ENCODE measurements at regions not wholly inside any gene's neighbourhood (a gene's known extent, or its start where the extent isn't known, plus 50 kb on each side); places are given as distances from the start of the nearest gene placed in this dataset.

DNA sequence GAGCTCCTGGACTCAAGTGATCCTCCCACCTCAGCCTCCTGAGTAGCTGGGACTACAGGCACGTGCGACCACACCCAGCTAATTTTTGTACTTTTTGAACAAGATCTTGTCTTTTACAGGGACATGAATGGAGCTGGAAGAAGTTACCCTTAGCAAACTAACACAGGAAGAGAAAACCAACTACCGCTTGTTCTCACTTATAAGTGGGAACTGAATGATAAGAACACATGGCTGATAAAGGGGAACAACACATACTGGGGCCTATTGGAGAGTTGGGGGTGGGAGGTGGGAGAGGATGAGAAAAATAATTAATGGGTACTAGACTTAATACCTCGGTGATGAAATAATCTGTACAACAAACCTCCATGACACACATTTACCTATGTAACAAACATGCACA is 70.9 kb upstream of the INHBA start:
- Histone ChIP-seq H3K4me3 (replicated peaks in 1 of 2; ENCODE audit: low read depth in 1 of 2, low read length in 2 of 2) (no peak overlapping the region), H3K9me2 (ENCODE audit: insufficient read depth) (no peaks in the 10 kb centered on the region), H3K9me3 (ENCODE audit: control insufficient read depth in 1 of 2, insufficient read depth in 1 of 2, low read depth in 1 of 2, low read length in 2 of 2) (no peaks in the 10 kb centered on the region), H3K79me2 (ENCODE audit: insufficient read depth, low read length) (no peaks in the 10 kb centered on the region), H4K20me1 (ENCODE audit: insufficient read depth) (no peaks in the 10 kb centered on the region), H3K4me1 (ENCODE audit: control insufficient read depth in 1 of 2, insufficient read depth in 2 of 2, low read length in 2 of 2) (no peaks in the 10 kb centered on the region), H3K4me2 (ENCODE audit: low read length) (no peak overlapping the region), H3K9ac (ENCODE audit: low read length) (no peak overlapping the region), H2AFZ (ENCODE audit: low read depth, low read length, poor library complexity, severe bottlenecking) (no peak overlapping the region), H3K27me3 (ENCODE audit: insufficient read depth, low read length) (no peaks in the 10 kb centered on the region), H3K36me3 (ENCODE audit: control insufficient read depth in 1 of 2, insufficient read depth in 2 of 2, low read length in 2 of 2) (no peaks in the 10 kb centered on the region), H3K27ac (ENCODE audit: low read depth, low read length) (no peak overlapping the region)
- TF ChIP-seq POLR2A (IDR thresholded peaks at IDR 0.05; ENCODE audit: borderline replicate concordance, extremely low read depth, insufficient read depth, insufficient read length): no peak
- TF ChIP-seq ZNF274 (IDR thresholded peaks at IDR 0.05; ENCODE audit: low read depth, low read length): no peak
- TF ChIP-seq, protein P1, sequence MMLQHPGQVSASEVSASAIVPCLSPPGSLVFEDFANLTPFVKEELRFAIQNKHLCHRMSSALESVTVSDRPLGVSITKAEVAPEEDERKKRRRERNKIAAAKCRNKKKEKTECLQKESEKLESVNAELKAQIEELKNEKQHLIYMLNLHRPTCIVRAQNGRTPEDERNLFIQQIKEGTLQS (IDR thresholded peaks at IDR 0.05): no peak
- no peak for TF ChIP-seq EZH2phosphoT487 (IDR thresholded peaks at IDR 0.05; ENCODE audit: borderline replicate concordance)
- no peak for TF ChIP-seq EGR1 (IDR thresholded peaks at IDR 0.05; ENCODE audit: low read depth)
- no peak for DNase-seq (ENCODE audit: low read depth, low spot score)
- intact Hi-C loops (cut with micrococcal nuclease): no loop called here
- ChIA-PET POLR2A (no interaction called here), RAD21 (ENCODE audit: low non-redundant PET in 1 of 2, low total read pairs in 2 of 2, uncharacterized antibody in 2 of 2, unreplicated experiment in 2 of 2) (no interaction called here), CTCF (no interaction called here)
- ATAC-seq: no peak
- no TSS peak for BruUV-seq (replicated peaks)

DNA sequence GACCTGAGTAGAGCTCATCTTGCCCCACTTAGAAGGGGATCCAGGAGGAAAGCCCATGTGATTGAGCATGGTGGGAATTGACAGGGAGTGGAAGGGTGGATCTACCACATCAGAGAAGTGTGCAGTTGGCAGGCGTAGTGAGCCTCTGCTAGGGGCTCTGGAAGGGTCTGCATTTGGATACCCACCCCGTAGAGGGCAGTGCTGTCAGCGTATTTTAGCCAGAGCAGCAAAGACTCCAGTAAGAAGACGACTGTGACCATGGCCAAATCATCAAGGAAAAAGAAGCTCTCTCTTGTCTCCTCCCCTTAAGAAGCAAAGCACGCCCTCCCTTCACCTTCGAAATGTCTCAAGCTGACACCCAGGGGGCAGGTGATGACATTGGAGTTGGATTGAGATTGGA is 68.8 kb upstream of the INHBA start:
- CTCF ChIA-PET: no interaction called here
- no peaks in the 10 kb centered on the region for H3K27me3 ChIP-seq (ENCODE audit: insufficient read depth, low read length)
- H3K4me1 ChIP-seq (ENCODE audit: control insufficient read depth in 1 of 2, insufficient read depth in 2 of 2, low read length in 2 of 2): no peaks in the 10 kb centered on the region
- H3K9me3 ChIP-seq (ENCODE audit: control insufficient read depth in 1 of 2, insufficient read depth in 1 of 2, low read depth in 1 of 2, low read length in 2 of 2): no peaks in the 10 kb centered on the region
- BruUV-seq (replicated peaks): no TSS peak
- DNase-seq (ENCODE audit: low read depth, low spot score) (no peak), ATAC-seq (no peak)
- H3K27ac ChIP-seq (ENCODE audit: low read depth, low read length): no peak overlapping the region
- no peaks in the 10 kb centered on the region for H3K9me2 ChIP-seq (ENCODE audit: insufficient read depth)
- RAD21 ChIA-PET (ENCODE audit: low non-redundant PET in 1 of 2, low total read pairs in 2 of 2, uncharacterized antibody in 2 of 2, unreplicated experiment in 2 of 2): no interaction called here
- no peak overlapping the region for H3K9ac ChIP-seq (ENCODE audit: low read length)
- no peak overlapping the region for H3K4me2 ChIP-seq (ENCODE audit: low read length)
- no peaks in the 10 kb centered on the region for H3K79me2 ChIP-seq (ENCODE audit: insufficient read depth, low read length)
- intact Hi-C loops (cut with micrococcal nuclease): no loop called here
- no peak overlapping the region for H3K4me3 ChIP-seq (replicated peaks in 1 of 2; ENCODE audit: low read depth in 1 of 2, low read length in 2 of 2)
- H3K36me3 ChIP-seq (ENCODE audit: control insufficient read depth in 1 of 2, insufficient read depth in 2 of 2, low read length in 2 of 2): no peaks in the 10 kb centered on the region
- no peaks in the 10 kb centered on the region for H4K20me1 ChIP-seq (ENCODE audit: insufficient read depth)
- POLR2A ChIA-PET: no interaction called here
- H2AFZ ChIP-seq (ENCODE audit: low read depth, low read length, poor library complexity, severe bottlenecking): no peak overlapping the region
- TF ChIP-seq, protein P2, sequence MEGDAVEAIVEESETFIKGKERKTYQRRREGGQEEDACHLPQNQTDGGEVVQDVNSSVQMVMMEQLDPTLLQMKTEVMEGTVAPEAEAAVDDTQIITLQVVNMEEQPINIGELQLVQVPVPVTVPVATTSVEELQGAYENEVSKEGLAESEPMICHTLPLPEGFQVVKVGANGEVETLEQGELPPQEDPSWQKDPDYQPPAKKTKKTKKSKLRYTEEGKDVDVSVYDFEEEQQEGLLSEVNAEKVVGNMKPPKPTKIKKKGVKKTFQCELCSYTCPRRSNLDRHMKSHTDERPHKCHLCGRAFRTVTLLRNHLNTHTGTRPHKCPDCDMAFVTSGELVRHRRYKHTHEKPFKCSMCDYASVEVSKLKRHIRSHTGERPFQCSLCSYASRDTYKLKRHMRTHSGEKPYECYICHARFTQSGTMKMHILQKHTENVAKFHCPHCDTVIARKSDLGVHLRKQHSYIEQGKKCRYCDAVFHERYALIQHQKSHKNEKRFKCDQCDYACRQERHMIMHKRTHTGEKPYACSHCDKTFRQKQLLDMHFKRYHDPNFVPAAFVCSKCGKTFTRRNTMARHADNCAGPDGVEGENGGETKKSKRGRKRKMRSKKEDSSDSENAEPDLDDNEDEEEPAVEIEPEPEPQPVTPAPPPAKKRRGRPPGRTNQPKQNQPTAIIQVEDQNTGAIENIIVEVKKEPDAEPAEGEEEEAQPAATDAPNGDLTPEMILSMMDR (IDR thresholded peaks at IDR 0.05 in 2 of 3, conservative IDR thresholded peaks at IDR 0.05 in 1 of 3; ENCODE audit: borderline replicate concordance in 1 of 3, insufficient read depth in 1 of 3, low read depth in 2 of 3, low read length in 2 of 3): no peak
- TF ChIP-seq EGR1 (IDR thresholded peaks at IDR 0.05; ENCODE audit: low read depth) (no peak), EZH2 (IDR thresholded peaks at IDR 0.05) (no peak), POLR2AphosphoS5 (IDR thresholded peaks at IDR 0.05; ENCODE audit: low read depth, low read length) (no peak), SIN3A (IDR thresholded peaks at IDR 0.05; ENCODE audit: low read depth) (no peak), SRF (IDR thresholded peaks at IDR 0.05; ENCODE audit: low read depth) (no peak), ELF1 (IDR thresholded peaks at IDR 0.05; ENCODE audit: borderline replicate concordance, low read depth) (no peak)
- TF ChIP-seq, protein P3, sequence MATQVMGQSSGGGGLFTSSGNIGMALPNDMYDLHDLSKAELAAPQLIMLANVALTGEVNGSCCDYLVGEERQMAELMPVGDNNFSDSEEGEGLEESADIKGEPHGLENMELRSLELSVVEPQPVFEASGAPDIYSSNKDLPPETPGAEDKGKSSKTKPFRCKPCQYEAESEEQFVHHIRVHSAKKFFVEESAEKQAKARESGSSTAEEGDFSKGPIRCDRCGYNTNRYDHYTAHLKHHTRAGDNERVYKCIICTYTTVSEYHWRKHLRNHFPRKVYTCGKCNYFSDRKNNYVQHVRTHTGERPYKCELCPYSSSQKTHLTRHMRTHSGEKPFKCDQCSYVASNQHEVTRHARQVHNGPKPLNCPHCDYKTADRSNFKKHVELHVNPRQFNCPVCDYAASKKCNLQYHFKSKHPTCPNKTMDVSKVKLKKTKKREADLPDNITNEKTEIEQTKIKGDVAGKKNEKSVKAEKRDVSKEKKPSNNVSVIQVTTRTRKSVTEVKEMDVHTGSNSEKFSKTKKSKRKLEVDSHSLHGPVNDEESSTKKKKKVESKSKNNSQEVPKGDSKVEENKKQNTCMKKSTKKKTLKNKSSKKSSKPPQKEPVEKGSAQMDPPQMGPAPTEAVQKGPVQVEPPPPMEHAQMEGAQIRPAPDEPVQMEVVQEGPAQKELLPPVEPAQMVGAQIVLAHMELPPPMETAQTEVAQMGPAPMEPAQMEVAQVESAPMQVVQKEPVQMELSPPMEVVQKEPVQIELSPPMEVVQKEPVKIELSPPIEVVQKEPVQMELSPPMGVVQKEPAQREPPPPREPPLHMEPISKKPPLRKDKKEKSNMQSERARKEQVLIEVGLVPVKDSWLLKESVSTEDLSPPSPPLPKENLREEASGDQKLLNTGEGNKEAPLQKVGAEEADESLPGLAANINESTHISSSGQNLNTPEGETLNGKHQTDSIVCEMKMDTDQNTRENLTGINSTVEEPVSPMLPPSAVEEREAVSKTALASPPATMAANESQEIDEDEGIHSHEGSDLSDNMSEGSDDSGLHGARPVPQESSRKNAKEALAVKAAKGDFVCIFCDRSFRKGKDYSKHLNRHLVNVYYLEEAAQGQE (IDR thresholded peaks at IDR 0.05; ENCODE audit: low read depth): no peak
- TF ChIP-seq, protein P4, sequence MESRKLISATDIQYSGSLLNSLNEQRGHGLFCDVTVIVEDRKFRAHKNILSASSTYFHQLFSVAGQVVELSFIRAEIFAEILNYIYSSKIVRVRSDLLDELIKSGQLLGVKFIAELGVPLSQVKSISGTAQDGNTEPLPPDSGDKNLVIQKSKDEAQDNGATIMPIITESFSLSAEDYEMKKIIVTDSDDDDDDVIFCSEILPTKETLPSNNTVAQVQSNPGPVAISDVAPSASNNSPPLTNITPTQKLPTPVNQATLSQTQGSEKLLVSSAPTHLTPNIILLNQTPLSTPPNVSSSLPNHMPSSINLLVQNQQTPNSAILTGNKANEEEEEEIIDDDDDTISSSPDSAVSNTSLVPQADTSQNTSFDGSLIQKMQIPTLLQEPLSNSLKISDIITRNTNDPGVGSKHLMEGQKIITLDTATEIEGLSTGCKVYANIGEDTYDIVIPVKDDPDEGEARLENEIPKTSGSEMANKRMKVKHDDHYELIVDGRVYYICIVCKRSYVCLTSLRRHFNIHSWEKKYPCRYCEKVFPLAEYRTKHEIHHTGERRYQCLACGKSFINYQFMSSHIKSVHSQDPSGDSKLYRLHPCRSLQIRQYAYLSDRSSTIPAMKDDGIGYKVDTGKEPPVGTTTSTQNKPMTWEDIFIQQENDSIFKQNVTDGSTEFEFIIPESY (IDR thresholded peaks at IDR 0.05; ENCODE audit: extremely low read depth, insufficient replicate concordance, low read length): no peak
- TF ChIP-seq, protein P1 (IDR thresholded peaks at IDR 0.05): no peak
